H1 (cell line): ENCODE measurements at regions not wholly inside any gene's neighbourhood (a gene's known extent, or its start where the extent isn't known, plus 50 kb on each side); places are given as distances from the start of the nearest gene placed in this dataset.
A peak's percentile ranks its signal among the peaks of the same experiment; 100 is the strongest.

Experiments
- BRCA1 ChIP-seq: IDR thresholded peaks from 2 replicates; pipeline ENCODE4 v1.6.1; 2012; ENCODE audit warnings: low read depth, low read length, improper control_type of control experiment
- CBX5 ChIP-seq: fragments of 300-800, 300-1000 bp; sonication (generic); IDR thresholded peaks from 2 replicates; pipeline ENCODE4 v1.7.1; 2016; ENCODE audit warnings: antibody characterized with exemption, low read length, low read depth
- EP300 ChIP-seq, 2 experiments: IDR thresholded peaks; 1 replicate in 1 of 2; 2 replicates in 1 of 2; pipeline ENCODE4 v1.6.1; 2011 to 2012; ENCODE audit warnings: low read depth in 2 of 2, low read length in 2 of 2, mild to moderate bottlenecking in 2 of 2, borderline replicate concordance in 1 of 2, inconsistent platforms in 1 of 2, moderate library complexity in 1 of 2
- EZH2 ChIP-seq: fragments of 200-600 bp; sonication (generic); IDR thresholded peaks from 2 replicates; pipeline ENCODE4 v1.7.1; 2012; ENCODE audit warnings: low read depth, mild to moderate bottlenecking, moderate library complexity, low read length, inconsistent platforms; ENCODE audit not compliant: severe bottlenecking
- JUND ChIP-seq: IDR thresholded peaks from 2 replicates; pipeline ENCODE4 v1.6.1; 2011; ENCODE audit warnings: mild to moderate bottlenecking, improper control_type of control experiment, low read length
- MAFK ChIP-seq: IDR thresholded peaks from 2 replicates; pipeline ENCODE4 v1.6.1; 2012; ENCODE audit warnings: low read depth, mild to moderate bottlenecking, improper control_type of control experiment, low read length
- RBBP5 ChIP-seq: IDR thresholded peaks from 2 replicates; pipeline ENCODE4 v1.7.1; 2012; ENCODE audit warnings: low read depth, mild to moderate bottlenecking, inconsistent platforms, low read length, moderate library complexity, borderline replicate concordance
- SP1 ChIP-seq: IDR thresholded peaks from 2 replicates; pipeline ENCODE4 v1.6.1; 2011; ENCODE audit warnings: low read depth, low read length
- SP4 ChIP-seq: IDR thresholded peaks from 2 replicates; pipeline ENCODE4 v1.6.1; 2012; ENCODE audit warnings: low read length, inconsistent platforms
- TAF1 ChIP-seq: IDR thresholded peaks from 2 replicates; pipeline ENCODE4 v1.6.1; 2011; ENCODE audit warnings: mild to moderate bottlenecking, low read depth, low read length
- TBP ChIP-seq: IDR thresholded peaks from 2 replicates; pipeline ENCODE4 v1.6.1; 2011; ENCODE audit warnings: low read depth, low read length, improper control_type of control experiment
- TF ChIP-seq, protein P1 (sequence below), 3 experiments: IDR thresholded peaks; 1 replicate in 2 of 3; 2 replicates in 1 of 3; pipeline versions ENCODE4 v1.5.1 to v1.6.1; 2011; ENCODE audit warnings: low read length in 3 of 3, mild to moderate bottlenecking in 3 of 3, inconsistent platforms in 2 of 3, low read depth in 1 of 3, moderate library complexity in 1 of 3; ENCODE audit not compliant: insufficient read depth in 1 of 3; ENCODE audit errors: control extremely low read depth in 1 of 3
- TF ChIP-seq, protein P2 (sequence below): IDR thresholded peaks from 2 replicates; pipeline ENCODE4 v1.6.1; 2011; ENCODE audit warnings: low read length, improper control_type of control experiment

DNA sequence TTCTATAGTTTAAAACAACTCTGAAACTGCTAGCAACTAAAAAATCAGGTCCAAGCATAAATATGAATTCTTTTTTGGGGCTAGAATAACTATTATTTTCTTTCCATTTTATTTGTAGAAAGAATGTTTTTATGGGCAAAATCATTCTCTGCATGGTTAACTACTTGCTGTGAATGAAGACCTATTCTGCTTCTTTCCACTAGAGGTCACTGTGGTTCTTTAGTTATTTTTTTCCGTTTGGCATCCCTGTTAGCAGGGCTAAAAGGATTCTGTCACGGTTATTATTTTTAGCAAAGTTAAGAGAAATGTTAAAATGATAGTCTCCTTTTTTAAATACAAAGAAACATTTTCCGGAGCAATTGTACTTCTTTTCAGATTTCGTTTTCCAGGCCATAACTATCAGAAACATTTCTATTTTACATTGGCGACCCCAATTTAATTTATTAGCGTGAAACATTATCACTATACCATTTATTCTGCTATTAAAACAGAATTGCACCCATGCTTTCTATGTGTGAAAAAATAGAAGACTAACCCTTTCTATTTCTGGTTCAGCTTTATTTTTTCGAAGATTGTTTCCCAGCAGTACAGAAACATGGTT lies 404.8 kb downstream of the ATP23 start:
- TF ChIP-seq EZH2 (no peak), SP1 (no peak), EP300 (IDR thresholded peaks at IDR 0.05; ENCODE audit: borderline replicate concordance in 1 of 2, low read depth in 2 of 2, low read length in 2 of 2) (no peak), RBBP5 (no peak), BRCA1 (no peak), CBX5 (no peak), SP4 (no peak), MAFK (no peak), JUND (no peak), TAF1 (no peak), TBP (no peak)
- TF ChIP-seq, protein P1, sequence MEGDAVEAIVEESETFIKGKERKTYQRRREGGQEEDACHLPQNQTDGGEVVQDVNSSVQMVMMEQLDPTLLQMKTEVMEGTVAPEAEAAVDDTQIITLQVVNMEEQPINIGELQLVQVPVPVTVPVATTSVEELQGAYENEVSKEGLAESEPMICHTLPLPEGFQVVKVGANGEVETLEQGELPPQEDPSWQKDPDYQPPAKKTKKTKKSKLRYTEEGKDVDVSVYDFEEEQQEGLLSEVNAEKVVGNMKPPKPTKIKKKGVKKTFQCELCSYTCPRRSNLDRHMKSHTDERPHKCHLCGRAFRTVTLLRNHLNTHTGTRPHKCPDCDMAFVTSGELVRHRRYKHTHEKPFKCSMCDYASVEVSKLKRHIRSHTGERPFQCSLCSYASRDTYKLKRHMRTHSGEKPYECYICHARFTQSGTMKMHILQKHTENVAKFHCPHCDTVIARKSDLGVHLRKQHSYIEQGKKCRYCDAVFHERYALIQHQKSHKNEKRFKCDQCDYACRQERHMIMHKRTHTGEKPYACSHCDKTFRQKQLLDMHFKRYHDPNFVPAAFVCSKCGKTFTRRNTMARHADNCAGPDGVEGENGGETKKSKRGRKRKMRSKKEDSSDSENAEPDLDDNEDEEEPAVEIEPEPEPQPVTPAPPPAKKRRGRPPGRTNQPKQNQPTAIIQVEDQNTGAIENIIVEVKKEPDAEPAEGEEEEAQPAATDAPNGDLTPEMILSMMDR (IDR thresholded peaks at IDR 0.05; ENCODE audit: control extremely low read depth in 1 of 3, insufficient read depth in 1 of 3, low read depth in 1 of 3, low read length in 3 of 3): peak in 2 of 3 experiments; percentile 53 to 61; a peak in 2 of 4 replicates
- TF ChIP-seq, protein P2, sequence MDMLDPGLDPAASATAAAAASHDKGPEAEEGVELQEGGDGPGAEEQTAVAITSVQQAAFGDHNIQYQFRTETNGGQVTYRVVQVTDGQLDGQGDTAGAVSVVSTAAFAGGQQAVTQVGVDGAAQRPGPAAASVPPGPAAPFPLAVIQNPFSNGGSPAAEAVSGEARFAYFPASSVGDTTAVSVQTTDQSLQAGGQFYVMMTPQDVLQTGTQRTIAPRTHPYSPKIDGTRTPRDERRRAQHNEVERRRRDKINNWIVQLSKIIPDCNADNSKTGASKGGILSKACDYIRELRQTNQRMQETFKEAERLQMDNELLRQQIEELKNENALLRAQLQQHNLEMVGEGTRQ: no peak
